Sciatic nerve (tissue), 2 donors: ENCODE measurements at regions not wholly inside any gene's neighbourhood (a gene's known extent, or its start where the extent isn't known, plus 50 kb on each side); places are given as distances from the start of the nearest gene placed in this dataset.
"Not testable (repeated sequence)": the region's sequence is repeated elsewhere in the genome, so short reads cannot be mapped to it uniquely, and the experiment has no call there.

Source experiments
- ATAC-seq: fragments of 200-7000 bp; cut with Tn5 transposase; one replicate; pipeline ENCODE4 v1.9.1; 2020; ENCODE audit warnings: mild to moderate bottlenecking, moderate library complexity
- DNase-seq: peaks from one replicate; pipeline ENCODE4 v3.0.0-alpha.2; 2020; ENCODE audit warnings: low spot score
- intact Hi-C: fragments of 100-400 bp; cut with DNase I; formaldehyde crosslinking; loops from one replicate; pipeline ENCODE4 v1.14.2; 2022
- donor health status: DM: no; HTN: no; CAD: no.
- donor health status: DM: no; HTN: no; CAD: no.

GRCh38 chr20:47922269-47922668 is 137.0 kb upstream of the SULF2 start:
- intact Hi-C loops: no loop called here
- DNase-seq (no peak), ATAC-seq (no peak)

- DNase-seq, intact Hi-C loops, ATAC-seq: not testable (repeated sequence)
These were observed 136.5 kb upstream of the SULF2 start for GRCh38 chr20:47921829-47922228.

- ATAC-seq: no peak
- intact Hi-C loops: no loop called here
- DNase-seq: no peak
These were observed 136.1 kb upstream of the SULF2 start for GRCh38 chr20:47921408-47921807.

DNA sequence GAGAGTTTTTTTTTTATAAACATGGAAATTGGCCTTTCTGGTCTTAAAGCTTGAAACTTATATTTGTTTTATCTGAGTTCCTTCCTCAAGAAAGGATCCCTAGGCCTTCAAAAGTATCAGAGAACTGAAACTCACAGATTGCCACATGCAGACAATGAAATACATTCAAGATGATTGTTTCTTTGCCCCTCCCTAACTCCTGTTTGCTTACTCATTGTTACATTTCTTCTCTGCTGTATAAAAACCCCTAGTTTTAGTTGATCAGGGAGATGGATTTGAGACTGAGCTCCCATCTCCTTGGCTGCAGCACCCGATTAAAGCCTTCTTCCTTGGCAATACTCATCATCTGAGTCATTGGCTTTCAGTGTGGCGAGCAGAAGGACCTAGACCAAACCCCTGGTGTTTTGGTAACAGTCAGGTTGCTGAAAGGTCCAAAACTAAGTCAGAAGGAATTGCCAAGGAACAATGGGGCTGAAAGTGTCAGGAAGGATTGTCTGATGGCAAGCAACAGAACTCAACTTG is 132.3 kb upstream of the SULF2 start:
- ATAC-seq: no peak
- no peak for DNase-seq
- intact Hi-C loops: no loop called here

- intact Hi-C loops: no loop called here
- DNase-seq (no peak), ATAC-seq (no peak)
These were observed 130.2 kb upstream of the SULF2 start for GRCh38 chr20:47915495-47915894.

DNA sequence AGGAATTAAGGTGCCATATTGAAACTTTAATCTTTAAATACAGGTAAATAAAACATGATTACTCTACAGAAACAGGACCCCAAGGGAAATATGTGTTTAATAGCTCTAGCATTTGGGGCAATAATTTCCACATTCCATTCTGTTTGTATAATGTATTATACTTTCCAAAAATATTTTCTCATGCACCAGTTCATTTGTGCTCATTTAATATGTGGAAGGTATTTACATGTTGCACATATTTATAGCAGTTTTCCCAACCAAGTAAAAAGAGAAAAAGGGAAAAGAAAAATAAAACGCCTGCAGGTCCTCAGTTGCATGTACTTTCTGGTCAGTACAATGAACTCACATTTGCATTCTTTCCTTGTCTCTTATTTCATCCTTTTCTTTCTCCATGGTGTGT is 129.5 kb upstream of the SULF2 start:
- DNase-seq (no peak), ATAC-seq (no peak)
- intact Hi-C loops: no loop called here

DNA sequence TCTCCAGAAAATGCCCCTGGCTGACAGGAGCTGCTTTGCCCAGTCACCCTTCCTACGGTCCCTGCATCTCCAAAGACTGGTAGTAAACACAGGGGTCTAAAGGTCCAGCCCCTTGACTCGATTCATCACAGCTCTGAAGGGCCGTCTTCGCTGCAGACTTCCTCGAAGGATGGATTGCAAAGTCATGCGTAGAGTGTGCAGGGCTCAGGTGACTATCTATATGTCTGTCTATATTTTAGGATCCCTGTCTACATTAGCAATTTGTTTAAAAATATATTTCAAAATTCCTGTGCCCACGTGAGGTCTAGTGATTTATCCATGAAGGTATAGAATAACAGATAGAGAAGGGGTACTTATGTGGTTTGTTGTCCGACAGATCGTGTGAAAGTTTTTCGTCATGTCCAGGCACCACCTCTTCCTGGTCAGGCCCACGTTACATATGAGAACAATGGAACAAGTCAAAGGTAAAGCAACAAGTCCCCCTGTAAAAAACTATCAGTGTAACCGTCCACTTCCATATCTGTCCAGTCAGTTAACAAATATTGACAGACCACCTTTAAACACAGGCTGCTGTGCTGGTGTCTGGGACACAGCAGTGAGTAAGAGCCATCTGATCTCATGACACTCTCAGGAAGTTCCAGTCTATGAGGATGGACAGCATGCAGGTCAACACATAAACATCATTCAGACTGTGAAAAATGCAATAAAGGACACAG is 127.7 kb upstream of the SULF2 start:
- DNase-seq, intact Hi-C loops, ATAC-seq: not testable (repeated sequence)

- intact Hi-C loops, ATAC-seq: not testable (repeated sequence)
These were observed 126.9 kb upstream of the SULF2 start for GRCh38 chr20:47912165-47912564.

GRCh38 chr20:47909696-47910369 is 124.6 kb upstream of the SULF2 start:
- DNase-seq, intact Hi-C loops: not testable (repeated sequence)

More at GRCh38 chr20:47912165-47912564, 126.9 kb upstream of the SULF2 start:
- DNase-seq: not testable (repeated sequence)

DNA sequence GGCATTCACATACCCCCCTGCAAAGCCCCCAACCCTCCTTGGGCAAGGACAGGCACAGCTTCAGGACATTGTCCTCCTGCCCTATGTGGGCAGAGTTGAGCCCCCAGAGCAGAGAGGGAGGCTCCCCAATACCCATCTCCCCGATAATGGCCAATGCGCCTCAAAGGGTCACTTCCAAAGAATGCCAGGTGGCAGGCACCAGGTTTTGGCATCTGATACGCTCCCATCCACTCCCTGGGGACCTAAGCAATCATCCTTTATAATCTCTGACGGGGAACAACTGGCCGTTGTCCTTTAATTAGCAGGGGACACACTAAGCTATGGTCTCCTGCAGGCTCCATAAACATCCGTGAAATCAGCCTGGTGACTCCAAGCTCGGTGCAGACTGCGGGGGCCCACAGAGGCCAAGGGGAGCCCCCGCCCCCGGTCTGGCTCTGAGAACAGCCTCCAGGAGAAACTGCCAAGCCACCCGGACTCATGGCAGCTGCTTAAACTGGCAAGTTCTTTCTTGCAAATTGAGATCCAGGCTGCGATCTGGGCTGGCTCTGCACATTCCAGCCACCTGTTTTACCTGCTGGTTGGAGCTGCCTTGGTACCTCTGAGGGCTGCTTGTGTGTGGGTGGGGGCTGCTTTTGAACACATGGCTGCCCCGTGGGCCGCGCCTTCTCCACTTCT is 123.2 kb upstream of the SULF2 start:
- ATAC-seq, intact Hi-C loops, DNase-seq: not testable (repeated sequence)

More at GRCh38 chr20:47909696-47910369, 124.6 kb upstream of the SULF2 start:
- ATAC-seq: not testable (repeated sequence)

GRCh38 chr20:47907951-47908350 is 122.7 kb upstream of the SULF2 start:
- intact Hi-C loops, ATAC-seq, DNase-seq: not testable (repeated sequence)

- intact Hi-C loops: no loop called here
- ATAC-seq: no peak
- no peak for DNase-seq
These were observed 121.9 kb upstream of the SULF2 start for GRCh38 chr20:47907031-47907675.

- no peak for ATAC-seq
- intact Hi-C loops: no loop called here
- no peak for DNase-seq
These were observed 121.0 kb upstream of the SULF2 start for GRCh38 chr20:47906348-47906660.

DNA sequence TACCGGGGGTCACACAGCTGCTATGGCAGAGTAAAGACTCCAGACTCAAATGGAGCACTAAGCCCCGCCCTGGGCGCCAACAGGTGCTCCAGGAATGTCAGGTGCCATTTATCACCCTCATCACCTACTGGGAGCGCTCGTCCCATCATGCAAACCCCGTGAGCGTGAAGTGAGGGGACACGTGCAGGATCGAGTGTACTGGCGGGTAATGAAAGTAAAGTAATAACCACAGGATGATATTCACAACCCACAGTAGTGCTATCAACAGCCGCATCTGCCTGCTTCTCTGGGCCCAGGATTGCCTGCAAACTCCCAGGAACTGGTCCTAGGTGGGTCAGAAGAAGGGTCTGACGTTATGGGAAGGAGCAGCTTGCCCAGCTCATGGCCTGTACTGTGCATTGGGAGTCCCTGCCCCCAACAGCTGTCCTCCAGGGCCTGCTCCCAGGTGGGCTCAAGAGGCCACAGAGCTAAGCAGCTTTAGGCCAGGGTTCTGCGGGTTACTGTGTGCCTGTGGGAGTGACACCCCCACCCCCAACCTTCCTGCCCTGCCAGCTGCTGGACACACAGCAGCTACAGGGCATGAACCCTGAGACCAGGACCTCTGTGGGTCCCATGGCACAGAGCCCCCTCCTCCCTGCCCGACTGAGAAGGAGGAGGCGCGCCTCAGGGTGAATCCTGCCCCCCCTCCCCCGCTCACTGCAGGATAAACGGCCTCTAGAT is 120.5 kb upstream of the SULF2 start:
- no peak for DNase-seq
- no peak for ATAC-seq
- intact Hi-C loops: no loop called here

DNA sequence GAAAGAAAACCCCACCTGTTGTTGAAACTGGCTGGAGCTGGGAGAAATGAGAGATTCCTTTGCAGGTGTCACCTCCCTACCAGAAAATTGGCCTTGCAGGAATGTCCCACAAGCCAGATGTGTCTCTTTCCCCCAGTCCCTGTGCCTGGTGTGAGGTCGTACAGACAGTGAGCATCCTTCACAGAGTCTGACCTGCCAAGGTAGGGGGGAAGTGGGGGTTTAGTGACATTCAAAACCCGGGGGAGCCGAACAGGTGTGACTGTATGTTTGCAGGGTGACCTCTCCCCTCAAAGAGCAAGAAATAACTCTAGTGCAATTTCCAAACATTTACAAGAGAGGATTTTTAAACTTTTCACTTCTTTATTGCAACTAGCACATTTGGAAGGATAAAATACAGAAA is 117.7 kb upstream of the SULF2 start:
- intact Hi-C loops, ATAC-seq, DNase-seq: not testable (repeated sequence)

- intact Hi-C loops, DNase-seq, ATAC-seq: not testable (repeated sequence)
These were observed 114.0 kb upstream of the SULF2 start for GRCh38 chr20:47899313-47899712.

GRCh38 chr20:47897461-47897860 is 112.2 kb upstream of the SULF2 start:
- intact Hi-C loops: no loop called here
- ATAC-seq (no peak), DNase-seq (no peak)

GRCh38 chr20:47892681-47893080 is 107.4 kb upstream of the SULF2 start:
- ATAC-seq, DNase-seq: not testable (repeated sequence)
- intact Hi-C loops: loop anchor here (5.0 kb wide), 1 partner anchor 625 kb away; no protein-coding TSS in a partner anchor
